SK-N-SH (cell line): ENCODE measurements at regions not wholly inside any gene's neighbourhood (a gene's known extent, or its start where the extent isn't known, plus 50 kb on each side); places are given as distances from the start of the nearest gene placed in this dataset.

Experiments used
- CTCF ChIA-PET: fragments of 300-600, 350-600 bp; formaldehyde crosslinking; extraction: SDS; loops from one replicate; lab custom pipeline; 2021; lab: Yijun Ruan, JAX
- POLR2A ChIA-PET: fragments of 350-600 bp; sonication (Branson Sonifier 250); formaldehyde crosslinking; extraction: SDS; loops from one replicate; lab custom pipeline; 2020; ENCODE audit warnings: antibody characterized with exemption, inconsistent platforms; lab: Yijun Ruan, JAX
- DNase-seq: peaks from one replicate; pipeline ENCODE4 v3.0.0; 2012
- H2AFZ ChIP-seq: fragments of 200-600 bp; sonication (generic); 2 replicates; pipeline ENCODE4 v1.8.1; 2016; ENCODE audit warnings: antibody characterized with exemption, mild to moderate bottlenecking, low read depth
- H3F3A ChIP-seq: fragments of 200-600 bp; sonication (generic); replicated peaks from 2 replicates; pipeline ENCODE3; 2016; ENCODE audit warnings: antibody characterized with exemption, mild to moderate bottlenecking; ENCODE audit not compliant: insufficient read depth
- H3K27ac ChIP-seq, 2 experiments: fragments of 200-500 bp in 1 of 2; fragments of 200-600 bp in 1 of 2; sonication (Bioruptor generic) in 1 of 2; sonication (generic), shearing (Covaris generic) in 1 of 2; 2 replicates each; pipeline versions ENCODE4 v1.5.1 to v1.6.1; 2014 to 2016; ENCODE audit warnings: low read depth in 2 of 2, inconsistent platforms in 1 of 2, low read length in 1 of 2, mild to moderate bottlenecking in 1 of 2, mixed read lengths in 1 of 2
- H3K27me3 ChIP-seq: fragments of 200-600 bp; sonication (generic), shearing (Covaris generic); 2 replicates; pipeline ENCODE4 v1.6.1; 2016; ENCODE audit warnings: mixed run types; ENCODE audit not compliant: insufficient read depth
- H3K36me3 ChIP-seq, 2 experiments: fragments of 200-500 bp in 1 of 2; fragments of 200-600 bp in 1 of 2; sonication (Bioruptor generic) in 1 of 2; sonication (generic) in 1 of 2; replicated peaks in 1 of 2; 2 replicates each; pipeline versions ENCODE3 to v1.5.1; 2014 to 2016; ENCODE audit warnings: low read length in 1 of 2, mild to moderate bottlenecking in 1 of 2; ENCODE audit not compliant: insufficient read depth in 2 of 2, control insufficient read depth in 1 of 2
- H3K4me1 ChIP-seq, 2 experiments: fragments of 200-500 bp in 1 of 2; fragments of 200-600 bp in 1 of 2; sonication (Bioruptor generic) in 1 of 2; sonication (generic), shearing (Covaris generic) in 1 of 2; 2 replicates each; pipeline versions ENCODE4 v1.5.1 to v1.6.1; 2014 to 2016; ENCODE audit warnings: low read depth in 1 of 2, low read length in 1 of 2, mixed run types in 1 of 2; ENCODE audit not compliant: insufficient read depth in 2 of 2, control insufficient read depth in 1 of 2
- H3K4me2 ChIP-seq: fragments of 200-600 bp; sonication (generic), shearing (Covaris generic); 2 replicates; pipeline ENCODE4 v1.6.1; 2017; ENCODE audit warnings: mixed run types
- H3K4me3 ChIP-seq, 2 experiments: fragments of 200-500 bp in 1 of 2; fragments of 200-600 bp in 1 of 2; sonication (Bioruptor generic) in 1 of 2; sonication (generic), shearing (Covaris generic) in 1 of 2; 2 replicates each; pipeline versions ENCODE4 v1.5.1 to v1.8.1; 2014 to 2016; ENCODE audit warnings: low read depth in 2 of 2, inconsistent platforms in 1 of 2, low read length in 1 of 2, mild to moderate bottlenecking in 1 of 2, mixed read lengths in 1 of 2, moderate library complexity in 1 of 2
- H3K79me2 ChIP-seq: fragments of 200-600 bp; sonication (generic); 2 replicates; pipeline ENCODE4 v1.8.1; 2017; ENCODE audit warnings: mild to moderate bottlenecking; ENCODE audit not compliant: insufficient read depth
- H3K9ac ChIP-seq: fragments of 200-600 bp; sonication (generic); 2 replicates; pipeline ENCODE4 v1.6.1; 2017; ENCODE audit warnings: mixed run types
- H3K9me2 ChIP-seq: fragments of 200-600 bp; sonication (generic); 2 replicates; pipeline ENCODE4 v1.6.1; 2017; ENCODE audit warnings: mixed run types
- H3K9me3 ChIP-seq: fragments of 200-600 bp; sonication (generic); 2 replicates; pipeline ENCODE4 v1.6.1; 2017; ENCODE audit warnings: mixed run types, mild to moderate bottlenecking, moderate library complexity
- H4K20me1 ChIP-seq: fragments of 200-600 bp; sonication (generic); 2 replicates; pipeline ENCODE4 v1.6.1; 2017; ENCODE audit warnings: mild to moderate bottlenecking, mixed run types; ENCODE audit not compliant: insufficient read depth
- EZH2phosphoT487 ChIP-seq: fragments of 200-600 bp; sonication (generic); IDR thresholded peaks from 2 replicates; pipeline ENCODE4 v1.6.1; 2017; ENCODE audit warnings: low read depth, mixed run types, mild to moderate bottlenecking, antibody characterized with exemption, moderate library complexity, borderline replicate concordance
- JUND ChIP-seq: IDR thresholded peaks from 2 replicates; pipeline ENCODE4 v1.4.0; 2012
- POLR2AphosphoS5 ChIP-seq: IDR thresholded peaks from 2 replicates; pipeline ENCODE4 v1.6.1; 2012; ENCODE audit warnings: low read depth, low read length
- TAF1 ChIP-seq: IDR thresholded peaks from 2 replicates; pipeline ENCODE4 v1.6.1; 2012; ENCODE audit warnings: low read depth, mild to moderate bottlenecking, low read length, moderate library complexity, borderline replicate concordance
- USF1 ChIP-seq: IDR thresholded peaks from 2 replicates; pipeline ENCODE4 v1.4.0; 2012; ENCODE audit warnings: low read depth, borderline replicate concordance
- WGBS: methylation state at CpG from one replicate; pipeline ENCODE4 v1.1.6; 2017; ENCODE audit warnings: low lambda C conversion rate; 5-methylcytosine and 5-hydroxymethylcytosine counted together
- small RNA-seq, 7 experiments: library from RNA; depleted of rRNA; stranded (forward); fragments of <200 nt; gene quantifications; one replicate each; pipeline ENCODE3, GENCODE V24; 2012

GRCh38 chr12:16658699-16659098 lies 52.7 kb upstream of the LMO3 start:
- no peaks in the 10 kb centered on the region for H3K4me1 ChIP-seq
- H3K27ac ChIP-seq, result no peak overlapping the region
- H2AFZ ChIP-seq, result no peak overlapping the region
- no peaks in the 10 kb centered on the region for H3F3A ChIP-seq
- no peak overlapping the region for H3K9ac ChIP-seq
- no peaks in the 10 kb centered on the region for H3K9me2 ChIP-seq
- H3K4me3 ChIP-seq, result no peak overlapping the region
- TF ChIP-seq POLR2AphosphoS5 (no peak), TAF1 (no peak), EZH2phosphoT487 (no peak), USF1 (no peak), JUND (no peak)
- no peak overlapping the region for H3K4me2 ChIP-seq
- no peaks in the 10 kb centered on the region for H3K36me3 ChIP-seq
- DNase-seq, result no peak
- H4K20me1 ChIP-seq, result no peaks in the 10 kb centered on the region
- POLR2A ChIA-PET, result no interaction called here
- WGBS, result 0% methylated on average over 1 of the region's 1 CpG
- peaks cover 5% of the 10 kb centered on the region; the same call in 1 of the 2 replicates for H3K9me3 ChIP-seq
- CTCF ChIA-PET, result interaction anchor here (1.9 kb wide), 1 partner anchor 10 kb away, joined by 7 read pairs; no protein-coding TSS in a partner anchor
- H3K27me3 ChIP-seq, result no peaks in the 10 kb centered on the region
- H3K79me2 ChIP-seq, result no peaks in the 10 kb centered on the region

Small RNA genes in the stretch of these regions (small RNA-seq; reads per million reads assigned to genes)
- 0 reads per million in 7 experiments for gene RNU6-837P
